ENCODE measurements at regions not wholly inside any gene's neighbourhood (a gene's known extent, or its start where the extent isn't known, plus 50 kb on each side); places are given as distances from the start of the nearest gene placed in this dataset.

GRCh38 chr1:5304702-5305101, 650.3 kb downstream of the AJAP1 start:
- no peak for TF ChIP-seq TAF1 (IDR thresholded peaks at IDR 0.05; ENCODE audit: borderline replicate concordance, insufficient read depth, low read length)

- TF ChIP-seq REST (IDR thresholded peaks at IDR 0.05; ENCODE audit: insufficient read depth in 1 of 2, low read depth in 2 of 2, low read length in 2 of 2) (no peak), SIN3A (IDR thresholded peaks at IDR 0.05; ENCODE audit: borderline replicate concordance, insufficient read depth, low read length) (no peak), FOXP2 (optimal IDR thresholded peaks at IDR 0.05; ENCODE audit: borderline replicate concordance, extremely low read depth, extremely low read length, insufficient read depth) (no peak), POLR2AphosphoS5 (IDR thresholded peaks at IDR 0.05; ENCODE audit: low read depth, low read length) (no peak), TAF1 (IDR thresholded peaks at IDR 0.05; ENCODE audit: borderline replicate concordance, insufficient read depth, low read length) (no peak)
These were observed 644.0 kb downstream of the AJAP1 start for GRCh38 chr1:5298376-5298775.

GRCh38 chr1:5297886-5298239, 643.5 kb downstream of the AJAP1 start:
- no peak for TF ChIP-seq TAF1 (IDR thresholded peaks at IDR 0.05; ENCODE audit: borderline replicate concordance, insufficient read depth, low read length)
- no peak for TF ChIP-seq SIN3A (IDR thresholded peaks at IDR 0.05; ENCODE audit: borderline replicate concordance, insufficient read depth, low read length)
- no peak for TF ChIP-seq REST (IDR thresholded peaks at IDR 0.05; ENCODE audit: insufficient read depth in 1 of 2, low read depth in 2 of 2, low read length in 2 of 2)
- TF ChIP-seq FOXP2 (optimal IDR thresholded peaks at IDR 0.05; ENCODE audit: borderline replicate concordance, extremely low read depth, extremely low read length, insufficient read depth): no peak
- TF ChIP-seq POLR2AphosphoS5 (IDR thresholded peaks at IDR 0.05; ENCODE audit: low read depth, low read length): no peak

- TF ChIP-seq FOXP2 (optimal IDR thresholded peaks at IDR 0.05; ENCODE audit: borderline replicate concordance, extremely low read depth, extremely low read length, insufficient read depth): no peak
- no peak for TF ChIP-seq POLR2AphosphoS5 (IDR thresholded peaks at IDR 0.05; ENCODE audit: low read depth, low read length)
- TF ChIP-seq REST (IDR thresholded peaks at IDR 0.05; ENCODE audit: insufficient read depth in 1 of 2, low read depth in 2 of 2, low read length in 2 of 2): no peak
- no peak for TF ChIP-seq TAF1 (IDR thresholded peaks at IDR 0.05; ENCODE audit: borderline replicate concordance, insufficient read depth, low read length)
These were observed 642.9 kb downstream of the AJAP1 start for GRCh38 chr1:5297180-5297885.

GRCh38 chr1:5296557-5297179, 642.3 kb downstream of the AJAP1 start:
- no peak for TF ChIP-seq TAF1 (IDR thresholded peaks at IDR 0.05; ENCODE audit: borderline replicate concordance, insufficient read depth, low read length)
- no peak for TF ChIP-seq SIN3A (IDR thresholded peaks at IDR 0.05; ENCODE audit: borderline replicate concordance, insufficient read depth, low read length)
- no peak for TF ChIP-seq FOXP2 (optimal IDR thresholded peaks at IDR 0.05; ENCODE audit: borderline replicate concordance, extremely low read depth, extremely low read length, insufficient read depth)
- TF ChIP-seq POLR2AphosphoS5 (IDR thresholded peaks at IDR 0.05; ENCODE audit: low read depth, low read length): no peak
- TF ChIP-seq REST (IDR thresholded peaks at IDR 0.05; ENCODE audit: insufficient read depth in 1 of 2, low read depth in 2 of 2, low read length in 2 of 2): no peak

Measured in PFSK-1 (cell line).